Activated B cell treated with CpG ODN at 0.5 μM for 24 hours (primary cell): ENCODE measurements at regions not wholly inside any gene's neighbourhood (a gene's known extent, or its start where the extent isn't known, plus 50 kb on each side); places are given as distances from the start of the nearest gene placed in this dataset.

Source experiments
- ATAC-seq: fragments of 200-7000 bp; cut with Tn5 transposase; one replicate; pipeline ENCODE4 v1.10.0; 2021; ENCODE audit warnings: low read depth, mild to moderate bottlenecking, moderate library complexity
- CTCF ChIA-PET: fragments of 350-600 bp; sonication (Branson Sonifier 250); formaldehyde crosslinking; loops from one replicate; lab custom pipeline; 2021; ENCODE audit warnings: antibody characterized with exemption; lab: Charles Lee
- POLR2A ChIA-PET: fragments of 350-600 bp; sonication (Branson Sonifier 250); formaldehyde crosslinking; loops from one replicate; lab custom pipeline; 2021; ENCODE audit warnings: antibody characterized with exemption; lab: Charles Lee
- DNase-seq: peaks from one replicate; pipeline ENCODE4 v3.0.0; 2022
- H3K27ac Mint-ChIP-seq: one replicate; pipeline ENCODE4 v1.8.0; 2020; ENCODE audit warnings: mixed read lengths
- H3K27me3 Mint-ChIP-seq: one replicate; pipeline ENCODE4 v1.8.0; 2021; ENCODE audit warnings: mixed read lengths
- H3K36me3 Mint-ChIP-seq: one replicate; pipeline ENCODE4 v1.8.0; 2021; ENCODE audit warnings: low read depth, mixed read lengths
- H3K4me1 Mint-ChIP-seq: one replicate; pipeline ENCODE4 v1.8.0; 2021; ENCODE audit warnings: mixed read lengths
- H3K4me3 Mint-ChIP-seq: one replicate; pipeline ENCODE4 v1.8.0; 2020; ENCODE audit warnings: mild to moderate bottlenecking, mixed read lengths
- H3K9me3 Mint-ChIP-seq: one replicate; pipeline ENCODE4 v1.8.0; 2020; ENCODE audit warnings: mixed read lengths
- CTCF ChIP-seq: fragments of 200-600 bp; IDR thresholded peaks from one replicate; pipeline ENCODE4 v1.8.0; 2022; ENCODE audit warnings: antibody characterized with exemption, mild to moderate bottlenecking
- intact Hi-C: fragments of 100-400 bp; cut with micrococcal nuclease; formaldehyde crosslinking; loops from one replicate; pipeline ENCODE4 v1.15.1; 2024

GRCh38 chr5:27947088-27947487 is 908.7 kb upstream of the CDH9 start:
- peaks cover 11% of the 10 kb centered on the region for H3K9me3 Mint-ChIP-seq
- no peaks in the 10 kb centered on the region for H3K27me3 Mint-ChIP-seq
- no peak for TF ChIP-seq CTCF
- H3K36me3 Mint-ChIP-seq = no peaks in the 10 kb centered on the region
- ChIA-PET CTCF (no interaction called here), POLR2A (no interaction called here)
- H3K27ac Mint-ChIP-seq = no peak overlapping the region
- H3K4me3 Mint-ChIP-seq = no peak overlapping the region
- DNase-seq = no peak
- H3K4me1 Mint-ChIP-seq = no peaks in the 10 kb centered on the region
- intact Hi-C loops = no loop called here
- ATAC-seq = no peak

GRCh38 chr5:27944471-27944870 is 906.1 kb upstream of the CDH9 start:
- CTCF ChIA-PET = no interaction called here
- H3K4me3 Mint-ChIP-seq = no peak overlapping the region

GRCh38 chr5:27938989-27939388 is 900.6 kb upstream of the CDH9 start:
- no peak overlapping the region for H3K27ac Mint-ChIP-seq
- peaks cover 7% of the 10 kb centered on the region for H3K9me3 Mint-ChIP-seq
- H3K4me1 Mint-ChIP-seq = no peaks in the 10 kb centered on the region
- no peak for DNase-seq
- H3K4me3 Mint-ChIP-seq = no peak overlapping the region
- no peak for TF ChIP-seq CTCF
- no peaks in the 10 kb centered on the region for H3K36me3 Mint-ChIP-seq
- CTCF ChIA-PET = no interaction called here
- no peaks in the 10 kb centered on the region for H3K27me3 Mint-ChIP-seq
- POLR2A ChIA-PET = no interaction called here
- intact Hi-C loops = no loop called here
- no peak for ATAC-seq

More at GRCh38 chr5:27944471-27944870, 906.1 kb upstream of the CDH9 start:
- Mint-ChIP-seq H3K9me3 (peaks cover 15% of the 10 kb centered on the region), H3K27ac (no peak overlapping the region), H3K4me1 (no peaks in the 10 kb centered on the region), H3K36me3 (no peaks in the 10 kb centered on the region), H3K27me3 (no peaks in the 10 kb centered on the region)
- DNase-seq (no peak), ATAC-seq (no peak)
- intact Hi-C loops = no loop called here
- no peak for TF ChIP-seq CTCF
- POLR2A ChIA-PET = no interaction called here

- Mint-ChIP-seq H3K4me1 (no peaks in the 10 kb centered on the region), H3K9me3 (peaks cover 2% of the 10 kb centered on the region), H3K27me3 (no peaks in the 10 kb centered on the region), H3K36me3 (no peaks in the 10 kb centered on the region), H3K27ac (no peak overlapping the region), H3K4me3 (no peak overlapping the region)
- ChIA-PET CTCF (no interaction called here), POLR2A (no interaction called here)
- ATAC-seq = no peak
- DNase-seq = no peak
- intact Hi-C loops = no loop called here
- TF ChIP-seq CTCF = no peak
These were observed 889.7 kb upstream of the CDH9 start for GRCh38 chr5:27928060-27928459.

GRCh38 chr5:27911216-27911615 is 872.8 kb upstream of the CDH9 start:
- ATAC-seq (no peak), DNase-seq (no peak)
- POLR2A ChIA-PET = no interaction called here
- no peak for TF ChIP-seq CTCF
- peaks cover 2% of the 10 kb centered on the region for H3K9me3 Mint-ChIP-seq
- no peaks in the 10 kb centered on the region for H3K4me1 Mint-ChIP-seq
- H3K27ac Mint-ChIP-seq = no peak overlapping the region
- CTCF ChIA-PET = no interaction called here
- intact Hi-C loops = no loop called here
- no peaks in the 10 kb centered on the region for H3K36me3 Mint-ChIP-seq
- H3K27me3 Mint-ChIP-seq = no peaks in the 10 kb centered on the region
- no peak overlapping the region for H3K4me3 Mint-ChIP-seq
